Upper lobe of left lung (tissue), 4 donors: ENCODE measurements at regions not wholly inside any gene's neighbourhood (a gene's known extent, or its start where the extent isn't known, plus 50 kb on each side); places are given as distances from the start of the nearest gene placed in this dataset.

Source experiments
- POLR2A ChIP-seq, 4 donors: fragments of 450-650 bp; IDR thresholded peaks; one replicate each; pipeline ENCODE4 v1.5.1; 2016 to 2017; ENCODE audit warnings: antibody characterized with exemption in 4 of 4, mild to moderate bottlenecking in 2 of 4
- POLR2AphosphoS5 ChIP-seq, 2 donors: sonication (generic); formaldehyde crosslinking; IDR thresholded peaks; one replicate each; pipeline ENCODE4 v1.5.1; 2017; ENCODE audit warnings: antibody characterized with exemption in 2 of 2
- TF ChIP-seq, protein P1 (sequence below), 6 experiments: fragments of 450-650 bp in 4 of 6; fragments of 200-600 bp in 2 of 6; sonication (generic) in 2 of 6; IDR thresholded peaks; one replicate each; pipeline ENCODE4 v1.5.1; 2016 to 2019; ENCODE audit warnings: antibody characterized with exemption in 6 of 6

DNA sequence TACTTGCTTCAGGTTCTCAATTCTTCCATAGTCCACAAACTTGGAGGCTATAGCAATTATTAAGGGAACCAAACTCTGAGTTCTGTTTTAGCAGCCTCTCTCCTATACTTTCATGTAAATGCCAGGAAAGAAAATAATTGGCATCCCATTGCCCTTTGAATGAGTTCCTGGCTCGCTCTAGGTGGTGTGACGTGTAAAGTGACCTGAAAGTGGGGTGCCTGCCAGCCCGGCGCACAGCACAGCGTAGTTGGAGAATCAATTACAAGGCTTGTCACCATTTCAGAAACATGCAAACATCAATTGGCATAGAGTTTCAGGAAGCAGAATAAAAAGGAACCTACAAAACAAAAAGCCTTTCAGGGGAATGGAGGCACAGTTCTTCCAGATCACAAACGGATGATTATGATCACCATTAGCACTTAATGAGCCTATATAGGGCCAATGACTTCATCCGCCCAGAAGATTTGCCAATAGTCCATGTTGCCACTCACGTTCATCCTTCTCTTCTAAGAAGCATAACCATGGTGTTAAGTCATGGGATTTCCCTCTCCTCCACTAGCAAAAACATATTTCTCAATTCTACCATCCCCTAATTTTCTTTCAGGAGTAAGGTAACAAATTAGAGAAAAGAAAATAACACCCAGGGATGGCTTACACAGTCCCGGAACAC is 354.6 kb upstream of the ADGRL2 start:
- TF ChIP-seq, protein P1, sequence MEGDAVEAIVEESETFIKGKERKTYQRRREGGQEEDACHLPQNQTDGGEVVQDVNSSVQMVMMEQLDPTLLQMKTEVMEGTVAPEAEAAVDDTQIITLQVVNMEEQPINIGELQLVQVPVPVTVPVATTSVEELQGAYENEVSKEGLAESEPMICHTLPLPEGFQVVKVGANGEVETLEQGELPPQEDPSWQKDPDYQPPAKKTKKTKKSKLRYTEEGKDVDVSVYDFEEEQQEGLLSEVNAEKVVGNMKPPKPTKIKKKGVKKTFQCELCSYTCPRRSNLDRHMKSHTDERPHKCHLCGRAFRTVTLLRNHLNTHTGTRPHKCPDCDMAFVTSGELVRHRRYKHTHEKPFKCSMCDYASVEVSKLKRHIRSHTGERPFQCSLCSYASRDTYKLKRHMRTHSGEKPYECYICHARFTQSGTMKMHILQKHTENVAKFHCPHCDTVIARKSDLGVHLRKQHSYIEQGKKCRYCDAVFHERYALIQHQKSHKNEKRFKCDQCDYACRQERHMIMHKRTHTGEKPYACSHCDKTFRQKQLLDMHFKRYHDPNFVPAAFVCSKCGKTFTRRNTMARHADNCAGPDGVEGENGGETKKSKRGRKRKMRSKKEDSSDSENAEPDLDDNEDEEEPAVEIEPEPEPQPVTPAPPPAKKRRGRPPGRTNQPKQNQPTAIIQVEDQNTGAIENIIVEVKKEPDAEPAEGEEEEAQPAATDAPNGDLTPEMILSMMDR (IDR thresholded peaks at IDR 0.05): no peak
- TF ChIP-seq POLR2A (IDR thresholded peaks at IDR 0.05) (no peak), POLR2AphosphoS5 (IDR thresholded peaks at IDR 0.05) (no peak)
